ENCODE measurements at regions not wholly inside any gene's neighbourhood (a gene's known extent, or its start where the extent isn't known, plus 50 kb on each side); places are given as distances from the start of the nearest gene placed in this dataset.

DNA sequence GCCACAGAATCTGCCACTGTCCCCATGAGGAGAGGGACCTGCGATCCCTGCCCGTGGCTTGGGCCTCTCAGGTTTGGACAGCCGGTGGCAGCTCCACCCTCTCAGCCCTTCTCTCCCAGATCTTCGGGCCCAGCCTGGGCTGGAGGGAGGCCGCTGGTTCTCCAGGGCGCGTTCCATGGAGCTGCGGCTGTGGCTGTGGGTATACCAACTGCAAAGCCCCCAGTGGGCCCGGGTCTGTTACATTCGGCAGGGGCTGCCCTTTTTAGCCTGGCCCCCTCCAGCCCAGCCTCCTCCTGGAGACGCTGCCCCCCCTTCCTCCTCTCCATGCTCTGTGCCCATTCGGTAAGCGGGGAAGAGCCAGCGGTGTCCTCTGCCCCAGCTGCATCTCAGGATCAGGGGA is 64.7 kb upstream of the ZNF469 start:
- DNase-seq (ENCODE audit: low spot score) = no peak

DNA sequence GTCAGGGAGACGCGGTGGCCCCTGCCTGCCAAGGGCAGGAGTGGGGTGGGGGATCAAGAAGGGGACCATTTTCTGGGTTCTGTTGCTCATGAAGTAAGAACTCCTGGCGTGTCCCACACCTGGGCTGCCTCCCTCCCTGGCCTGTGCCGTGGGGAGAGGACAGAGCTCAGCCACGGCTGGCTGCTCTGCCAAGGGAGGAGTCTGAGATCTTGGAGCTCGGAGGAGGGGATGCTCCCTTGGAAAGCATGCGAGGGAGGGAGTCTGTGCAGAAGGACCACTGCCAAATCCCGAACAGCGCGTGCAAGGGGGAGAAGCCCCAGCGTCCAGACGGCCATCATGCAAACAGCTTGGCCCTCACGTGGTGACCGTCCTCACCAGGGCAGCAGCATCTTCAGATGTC is 64.2 kb upstream of the ZNF469 start:
- DNase-seq (ENCODE audit: low spot score) = no peak

DNA sequence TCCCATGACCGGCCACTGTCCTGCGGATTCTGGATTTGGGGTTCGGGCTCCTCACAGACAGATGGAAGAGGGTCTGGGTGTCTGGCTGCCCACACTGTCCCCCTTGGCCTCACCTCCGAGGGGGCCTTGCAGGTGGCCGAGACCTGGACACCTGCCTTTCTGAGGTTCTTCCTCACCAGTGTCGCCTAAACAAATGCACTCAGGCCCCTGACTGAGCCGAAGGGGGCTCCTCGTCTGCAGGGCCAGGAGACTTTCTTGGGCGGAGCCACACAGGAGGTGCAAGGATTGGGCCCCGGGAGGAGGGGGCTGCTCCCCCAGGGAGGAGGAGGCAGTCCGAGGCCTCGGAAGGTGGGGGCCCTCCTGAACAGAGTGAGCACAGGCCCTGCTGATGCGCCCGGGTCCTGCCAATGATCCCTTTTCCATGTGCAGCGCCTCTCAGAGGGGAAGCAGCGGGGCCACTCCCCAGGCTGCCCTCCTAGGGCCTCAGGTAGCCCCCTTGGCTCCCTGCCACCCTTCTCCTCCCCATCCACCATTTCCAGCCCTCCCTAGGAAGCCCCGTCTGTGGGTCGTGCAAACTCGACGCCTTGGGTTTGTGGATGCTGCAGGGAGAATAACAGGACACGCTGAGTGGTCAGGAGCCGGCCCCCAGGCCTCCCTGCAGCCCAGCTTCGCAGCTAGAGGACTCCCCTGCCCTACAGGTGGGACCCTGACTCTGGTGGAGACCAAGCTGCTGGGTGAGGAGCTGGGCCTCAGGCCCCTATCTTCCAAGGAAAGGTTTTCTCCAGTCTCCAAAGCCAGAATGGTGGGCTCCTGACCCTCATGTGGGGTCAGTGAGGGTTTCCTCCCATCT is 63.4 kb upstream of the ZNF469 start:
- no peak for DNase-seq (ENCODE audit: low spot score)

DNA sequence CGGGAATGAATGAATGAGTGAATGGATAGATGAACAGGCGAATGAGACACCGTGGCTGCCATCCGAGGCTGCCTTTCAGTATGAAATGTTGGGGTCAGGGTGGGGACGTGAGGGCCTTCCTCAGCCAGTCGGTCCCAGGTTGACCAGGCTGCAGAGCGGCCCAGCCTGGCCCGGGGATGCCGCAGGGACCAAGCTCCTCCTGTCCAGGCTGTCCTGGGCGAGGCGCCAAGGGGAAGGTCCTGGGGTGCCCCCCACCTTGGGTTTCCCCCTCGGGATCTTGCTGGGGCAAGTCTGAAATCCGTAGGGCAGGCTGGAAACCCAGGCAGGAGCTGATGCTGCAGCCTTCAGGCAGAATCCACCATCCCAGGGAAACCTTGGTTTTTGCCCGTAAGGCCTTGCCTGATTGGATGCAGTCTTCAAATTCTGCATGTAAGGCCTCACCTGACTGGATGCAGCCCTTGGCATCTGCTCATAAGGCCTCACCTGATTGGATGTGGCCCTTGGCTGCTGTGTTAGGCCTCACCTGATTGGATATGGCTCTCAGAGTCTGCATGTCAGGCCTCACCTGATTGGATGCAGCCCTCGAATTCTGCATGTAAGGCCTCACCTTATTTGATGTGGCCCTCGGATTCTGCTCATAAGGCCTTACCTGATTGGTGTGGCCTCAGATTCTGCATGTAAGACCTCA is 61.7 kb upstream of the ZNF469 start:
- peak; percentile 30 for DNase-seq (ENCODE audit: low spot score)

DNA sequence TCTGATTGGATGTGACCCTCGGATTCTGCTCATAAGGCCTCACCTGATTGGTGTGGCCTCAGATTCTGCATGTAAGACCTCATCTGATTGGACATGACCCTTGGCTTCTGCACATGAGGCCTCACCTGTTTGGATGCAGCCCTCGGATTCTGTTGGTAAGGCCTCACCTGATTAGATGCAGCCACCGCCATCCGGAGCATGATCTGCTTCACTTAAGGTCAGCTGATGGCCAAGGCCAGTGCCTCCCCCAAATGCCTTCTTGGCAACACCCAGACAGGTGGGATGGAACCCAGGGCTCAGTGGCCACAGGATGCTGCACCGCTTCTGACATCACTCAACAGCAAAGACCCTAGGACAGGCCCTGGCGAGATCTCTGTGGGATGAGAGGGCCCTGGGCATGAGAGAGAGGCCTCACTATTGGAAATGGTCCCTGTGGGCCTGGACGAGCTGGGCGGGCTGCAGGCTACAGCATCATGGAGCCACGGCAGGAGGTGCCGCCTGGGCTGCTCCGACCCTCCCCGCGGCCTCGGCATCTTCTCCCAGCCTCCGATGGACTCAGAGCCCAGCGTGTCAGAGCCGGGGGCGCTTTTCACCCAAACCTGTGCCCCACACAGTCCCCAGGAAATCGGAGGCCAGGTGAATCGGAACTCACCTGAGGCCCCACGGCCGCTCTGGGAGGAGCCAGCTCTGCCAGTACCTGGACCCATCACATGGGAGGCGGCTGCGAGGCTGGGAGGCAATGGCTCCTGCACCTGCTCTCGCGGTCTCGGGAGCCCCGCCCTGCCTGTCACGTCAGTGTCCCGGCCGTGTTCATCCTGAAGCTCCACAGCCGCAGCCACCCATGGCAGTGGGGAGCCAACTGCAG is 60.9 kb upstream of the ZNF469 start:
- no peak for DNase-seq (ENCODE audit: low spot score)

DNA sequence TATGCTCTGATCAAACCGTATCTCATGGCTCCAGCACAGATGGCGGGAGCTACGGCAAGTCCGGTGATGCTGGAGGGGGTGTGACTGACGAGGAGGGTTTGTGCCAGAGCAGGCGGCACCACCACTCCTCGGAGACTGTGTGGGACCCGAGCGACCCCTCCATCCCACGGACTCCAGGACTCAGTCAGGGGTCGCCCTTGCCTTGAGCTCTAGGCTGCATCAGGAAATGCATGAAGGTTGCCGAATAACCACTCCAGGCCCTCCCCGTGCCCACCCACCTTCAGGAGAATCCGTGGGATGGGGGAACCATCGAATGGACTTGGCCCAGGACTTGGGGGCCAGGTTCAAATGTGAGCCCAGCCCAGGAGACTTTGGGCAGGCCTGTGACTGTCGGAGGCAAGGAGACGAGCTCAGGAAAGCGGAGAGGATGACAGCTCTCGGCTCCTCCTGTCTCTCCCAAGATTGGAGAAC is 60.2 kb upstream of the ZNF469 start:
- no peak for DNase-seq (ENCODE audit: low spot score)

DNA sequence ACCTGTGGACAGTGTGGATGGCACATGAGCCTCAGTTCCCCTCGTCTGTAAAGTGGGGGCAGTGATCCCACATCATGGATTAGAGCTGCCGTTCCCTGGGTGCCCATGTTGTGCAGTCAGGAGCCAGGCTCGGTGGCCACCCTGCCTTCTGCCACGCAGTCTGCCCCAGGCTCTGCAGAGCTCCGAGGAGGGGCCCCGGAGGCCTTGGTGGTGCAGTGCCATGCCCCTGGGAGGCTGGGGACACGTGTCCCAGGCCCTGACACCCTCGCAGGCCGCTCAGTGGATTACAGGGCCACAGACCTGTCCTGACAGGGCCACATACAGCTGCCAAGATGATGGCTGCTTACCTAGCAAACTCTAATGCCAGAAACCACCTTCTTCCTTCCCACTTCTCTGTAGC is 59.7 kb upstream of the ZNF469 start:
- DNase-seq (ENCODE audit: low spot score) = no peak

DNA sequence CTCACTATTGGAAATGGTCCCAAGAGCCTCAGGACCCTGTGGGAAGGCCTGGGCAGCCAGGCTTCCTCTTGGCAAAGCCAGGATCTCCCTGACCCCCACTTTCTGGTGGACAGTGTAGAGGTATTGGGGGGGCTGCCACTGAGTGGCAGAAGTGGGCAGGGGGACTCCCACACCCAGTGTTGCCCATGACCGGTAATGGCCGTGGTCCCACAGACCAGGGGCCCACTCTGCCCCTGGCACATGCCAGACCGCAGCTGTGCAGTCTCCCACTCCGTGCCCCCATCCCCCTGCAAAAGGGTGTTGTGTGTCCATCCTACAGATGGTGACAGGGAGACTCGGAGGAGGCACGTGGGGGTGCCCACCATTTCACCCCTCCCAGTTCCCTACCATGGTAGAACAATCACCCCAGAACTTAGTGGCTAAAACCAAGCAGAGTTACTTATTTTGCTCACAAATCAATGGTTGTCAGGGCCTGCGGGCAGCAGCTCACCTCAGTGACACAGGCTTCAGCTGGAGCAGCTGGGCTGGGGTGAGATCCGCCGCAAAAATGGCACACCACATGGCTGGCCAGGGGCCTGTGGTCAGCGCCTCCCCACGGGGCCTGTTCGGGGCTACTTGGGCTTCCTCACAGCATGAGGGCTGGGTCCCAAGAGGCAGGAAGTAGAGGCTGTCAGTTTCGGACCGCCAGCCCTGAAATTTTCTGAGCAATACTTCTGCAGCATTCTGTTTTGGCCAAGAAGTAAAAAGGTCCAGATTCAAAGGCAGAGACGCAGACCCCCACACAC is 59.0 kb upstream of the ZNF469 start:
- DNase-seq (ENCODE audit: low spot score) = peak; percentile 30

DNA sequence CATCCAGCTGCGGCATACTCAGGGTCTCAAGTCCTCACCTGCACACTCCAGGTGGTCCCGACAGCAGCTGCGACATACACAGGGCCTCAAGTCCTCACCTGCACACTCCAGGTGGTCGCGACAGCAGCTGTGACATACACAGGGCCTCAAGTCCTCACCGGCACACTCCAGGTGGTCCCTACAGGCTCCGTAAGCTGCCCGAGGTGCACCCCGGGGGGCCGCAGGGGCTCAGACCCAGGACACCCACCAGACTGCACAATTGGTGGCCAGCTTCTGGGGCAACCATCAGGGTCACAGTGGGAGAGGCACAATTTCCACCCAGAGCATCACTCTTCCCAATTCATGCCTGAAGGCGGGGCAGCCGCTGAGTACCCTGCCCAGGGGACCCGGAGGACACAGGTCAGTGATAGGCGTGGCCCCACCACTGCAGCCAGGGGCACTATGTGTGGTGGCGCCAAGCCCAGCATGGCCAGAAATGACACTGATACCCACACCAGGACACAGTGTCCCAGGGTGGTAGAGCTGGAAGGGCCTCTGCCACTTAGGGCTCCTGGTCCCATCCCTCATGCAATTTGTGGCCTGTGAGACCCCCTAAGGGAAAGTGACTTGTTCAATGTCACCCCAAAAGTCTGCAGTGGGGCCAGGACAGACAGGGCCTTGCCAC is 57.5 kb upstream of the ZNF469 start:
- DNase-seq (ENCODE audit: low spot score) = no peak

DNA sequence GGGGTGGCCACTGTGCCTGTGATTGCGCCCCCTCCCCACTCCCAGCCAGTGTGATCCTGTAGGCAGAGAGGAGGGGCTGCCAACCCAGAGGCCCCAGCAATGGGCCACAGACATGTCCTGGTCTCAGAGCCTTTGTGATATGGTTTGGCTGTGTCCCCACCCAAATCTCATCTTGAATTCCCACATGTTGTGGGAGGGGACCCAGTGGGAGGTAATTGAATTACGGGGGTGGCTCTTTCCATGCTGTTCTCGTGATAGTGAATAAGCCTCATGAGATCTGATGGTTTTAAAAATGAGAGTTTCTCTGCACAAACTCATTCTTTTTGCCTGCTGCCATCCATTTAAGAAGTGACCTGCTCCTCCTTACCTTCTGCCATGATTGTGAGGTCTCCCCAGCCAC is 56.8 kb upstream of the ZNF469 start:
- DNase-seq (ENCODE audit: low spot score) = no peak

DNA sequence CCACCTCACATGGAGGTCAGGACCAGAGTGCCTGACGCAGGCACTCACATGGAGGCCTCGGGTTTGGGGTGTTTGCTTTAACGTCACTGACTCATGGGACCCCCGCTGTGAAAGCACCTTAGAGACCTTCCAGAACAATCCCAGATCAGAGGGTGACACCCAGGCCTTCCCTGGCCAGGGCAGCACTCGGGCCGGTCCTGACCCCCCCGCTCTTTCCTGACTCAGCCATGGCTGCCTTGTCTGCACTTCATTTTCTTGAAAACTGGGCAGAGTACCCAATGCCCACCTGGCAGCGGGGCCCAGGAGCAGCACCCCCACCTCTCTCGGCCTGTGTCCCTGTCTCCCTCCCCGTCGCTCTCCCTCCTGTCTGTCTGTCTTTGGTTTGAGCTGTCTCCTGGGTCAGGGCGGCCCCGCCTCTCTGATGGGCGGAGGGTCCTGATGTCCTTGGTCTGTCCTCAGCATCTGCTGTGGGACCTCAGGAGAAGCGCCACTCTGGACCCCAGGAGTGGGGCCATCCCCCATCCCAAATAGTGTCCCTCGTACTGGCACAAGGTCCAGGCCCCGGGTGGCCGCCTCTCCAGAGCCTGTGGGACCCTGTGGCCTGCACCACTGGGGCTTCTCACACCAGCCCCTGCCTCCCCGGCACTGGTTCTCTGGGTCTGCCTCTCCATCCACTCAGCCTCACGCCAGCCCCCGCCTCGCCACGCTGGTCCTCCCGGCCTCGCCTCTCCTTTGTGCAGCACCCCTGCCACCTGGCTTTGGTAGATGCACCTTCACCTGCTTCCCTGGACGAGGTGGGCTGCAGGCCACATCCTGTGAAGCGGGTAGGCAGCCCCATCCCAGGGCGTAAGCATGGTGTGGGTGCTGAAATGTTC is 55.9 kb upstream of the ZNF469 start:
- no peak for DNase-seq (ENCODE audit: low spot score)

DNA sequence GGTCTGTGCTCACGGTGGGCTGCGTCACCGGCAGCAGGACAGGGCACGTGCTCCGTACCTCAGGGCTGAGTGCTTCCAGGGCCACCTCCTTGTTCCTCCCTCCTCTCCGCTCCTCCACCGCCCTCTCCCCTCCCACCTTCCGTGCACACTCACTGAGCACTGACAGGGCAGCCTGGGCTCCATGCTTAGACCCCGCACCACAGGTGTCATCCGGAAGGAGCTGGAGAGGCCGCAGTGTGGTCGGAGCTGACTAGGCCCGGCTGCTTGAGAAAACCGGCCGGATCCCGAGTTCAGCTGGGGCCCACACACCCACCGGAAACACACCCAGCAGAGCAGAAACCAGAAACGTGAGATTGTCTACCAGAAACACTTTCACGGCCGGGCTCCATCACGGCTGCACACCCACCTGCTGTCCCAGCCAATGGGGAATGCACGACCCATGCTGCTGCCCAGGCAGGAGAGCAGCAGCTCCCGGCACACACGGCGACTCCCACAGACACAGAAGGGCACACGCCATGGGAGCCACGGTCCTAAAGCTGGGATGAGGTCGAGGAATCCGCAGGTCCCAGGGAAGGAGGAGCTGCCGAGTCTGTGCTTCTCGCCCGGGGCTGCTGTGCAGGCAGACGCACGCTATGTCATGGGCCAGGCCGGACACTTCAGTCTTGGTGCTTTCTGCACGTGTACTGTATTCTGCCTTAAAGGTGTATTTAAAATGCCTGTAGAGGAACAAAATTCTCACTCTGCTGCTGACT is 55.0 kb upstream of the ZNF469 start:
- DNase-seq (ENCODE audit: low spot score) = no peak

DNA sequence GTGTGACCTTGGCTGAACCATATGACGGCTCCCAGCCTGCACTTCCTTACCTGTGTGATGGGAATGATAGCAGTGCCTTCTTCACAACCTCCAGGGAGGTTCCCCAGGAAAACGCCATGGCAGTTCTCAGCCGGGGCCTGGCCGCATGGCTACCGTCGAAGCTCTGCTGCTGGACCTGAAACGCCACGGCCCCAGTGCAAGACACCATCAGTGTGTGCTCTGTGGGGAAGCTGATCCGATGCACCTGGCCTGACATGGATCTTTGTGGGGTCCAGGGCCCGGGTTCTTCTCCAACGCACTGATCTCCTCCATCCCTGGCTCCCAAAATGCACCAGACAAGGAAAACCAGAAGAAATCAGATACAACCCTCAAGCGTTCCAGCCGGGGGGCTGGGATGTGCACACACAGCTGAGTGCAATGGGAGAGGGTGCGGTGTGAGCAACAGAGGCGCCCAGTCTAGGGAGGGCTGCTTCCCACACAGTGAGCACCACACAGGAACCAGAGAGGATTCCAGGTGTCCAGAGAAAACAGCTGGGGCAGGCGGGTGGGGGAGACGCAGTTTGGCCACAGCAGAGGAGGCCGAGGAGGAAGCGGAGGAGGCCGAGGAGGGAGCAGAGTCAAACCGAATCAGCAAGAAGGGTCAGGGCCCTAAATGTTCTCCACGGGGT is 54.3 kb upstream of the ZNF469 start:
- no peak for DNase-seq (ENCODE audit: low spot score)

DNA sequence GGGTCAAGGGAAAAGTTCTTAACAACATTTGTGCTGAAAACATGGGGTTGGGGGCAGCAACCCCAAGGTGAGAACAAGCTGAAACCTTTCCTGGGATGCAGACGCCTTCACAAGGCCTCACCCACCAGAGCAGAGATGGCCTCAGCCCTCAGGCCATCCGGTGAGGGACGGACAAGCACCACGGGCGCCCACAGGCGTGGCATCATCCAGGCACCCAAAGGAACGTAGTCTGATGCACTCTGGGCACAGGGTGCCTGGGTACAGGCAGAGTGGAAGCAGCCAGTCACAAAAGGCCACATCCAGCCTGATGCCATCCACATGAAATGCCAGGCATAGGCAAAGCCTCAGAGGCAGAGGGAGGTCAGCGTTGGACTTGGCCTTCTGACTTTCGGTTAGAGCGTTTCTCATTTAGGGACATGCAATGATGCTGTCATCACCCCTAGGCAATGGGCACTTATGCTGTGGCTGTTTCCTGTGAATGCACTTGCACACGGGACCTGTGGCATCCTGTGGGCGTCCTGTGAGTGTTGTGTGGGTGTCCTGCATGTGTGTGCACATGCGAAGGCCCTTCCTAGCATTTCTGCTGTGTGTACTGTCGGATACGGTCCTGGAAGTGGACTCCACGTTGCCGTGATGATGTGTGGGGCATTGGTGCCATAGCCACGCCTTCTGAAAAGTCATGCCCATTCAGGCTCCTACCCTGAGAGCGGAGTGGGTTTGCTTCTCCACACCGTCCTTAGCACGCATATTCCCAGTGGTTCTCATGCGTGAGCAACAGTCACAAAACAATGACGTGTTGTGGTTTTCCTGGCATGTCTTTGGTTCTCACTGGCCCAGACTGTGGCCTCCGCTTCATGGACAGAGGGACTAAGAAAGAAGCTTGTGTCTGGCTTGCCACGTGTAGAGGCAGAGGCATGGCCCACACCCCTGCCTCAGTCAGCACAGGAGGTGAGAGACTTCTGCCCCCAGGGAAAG is 52.7 kb upstream of the ZNF469 start:
- no peak for DNase-seq (ENCODE audit: low spot score)

DNA sequence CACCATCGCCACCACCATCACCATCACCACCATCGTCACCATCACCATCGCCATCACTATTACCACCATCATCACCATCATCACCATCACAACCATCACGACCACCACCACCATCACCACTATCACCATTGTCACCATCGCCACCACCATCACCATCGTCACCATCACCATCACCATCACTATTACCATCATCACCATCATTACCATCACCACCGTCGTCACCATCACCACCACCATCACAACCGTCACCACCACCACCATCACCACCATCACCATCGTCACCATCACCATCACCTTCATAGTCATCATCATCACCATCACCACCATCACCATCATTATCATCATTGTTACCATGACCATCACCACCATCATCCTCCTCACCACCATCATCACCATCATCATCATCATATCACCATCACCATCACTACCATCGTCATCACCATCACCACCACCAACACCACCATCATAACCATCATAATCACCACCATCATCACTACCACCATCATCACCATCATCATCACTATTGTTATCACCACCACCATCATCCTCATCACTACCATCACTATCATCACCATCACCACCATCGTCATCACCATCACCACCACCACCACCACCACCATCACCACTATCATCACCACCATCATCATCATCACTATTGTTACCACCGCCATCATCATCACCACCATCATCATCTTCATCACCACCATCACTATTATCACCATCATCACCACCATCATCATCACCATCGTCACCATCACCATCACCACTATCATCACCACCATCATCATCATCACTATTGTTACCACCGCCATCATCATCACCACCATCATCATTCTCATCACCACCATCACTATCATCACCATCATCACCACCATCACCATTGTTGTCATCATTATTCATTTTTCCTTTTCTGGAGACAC is 51.5 kb upstream of the ZNF469 start:
- no peak for DNase-seq (ENCODE audit: low spot score)

Measured in A172 (cell line).